Mesothelial cell of epicardium (in vitro differentiated cells): ENCODE measurements at regions not wholly inside any gene's neighbourhood (a gene's known extent, or its start where the extent isn't known, plus 50 kb on each side); places are given as distances from the start of the nearest gene placed in this dataset.

Experiments used
- DNase-seq, 2 experiments: peaks; one replicate each; pipeline ENCODE4 v3.0.0; 2021; ENCODE audit warnings: low spot score in 2 of 2; ENCODE audit not compliant: unreplicated experiment in 2 of 2
- H3K27ac Mint-ChIP-seq: 2 replicates; pipeline ENCODE4 v1.8.0; 2021; ENCODE audit warnings: mixed read lengths
- H3K27me3 Mint-ChIP-seq: 2 replicates; pipeline ENCODE4 v1.8.0; 2021; ENCODE audit warnings: low read depth, mixed read lengths
- H3K36me3 Mint-ChIP-seq: 2 replicates; pipeline ENCODE4 v1.8.0; 2021; ENCODE audit warnings: mixed read lengths
- H3K4me1 Mint-ChIP-seq: 2 replicates; pipeline ENCODE4 v1.8.0; 2021; ENCODE audit warnings: mixed read lengths
- H3K4me3 Mint-ChIP-seq: 2 replicates; pipeline ENCODE4 v1.8.0; 2021; ENCODE audit warnings: mild to moderate bottlenecking, moderate library complexity, mixed read lengths
- H3K9me3 Mint-ChIP-seq: 2 replicates; pipeline ENCODE4 v1.8.0; 2021; ENCODE audit warnings: mixed read lengths
- CTCF ChIP-seq: fragments of 200-600 bp; sonication (generic); IDR thresholded peaks from one replicate; pipeline ENCODE4 v1.5.0; 2021; ENCODE audit warnings: antibody characterized with exemption; ENCODE audit not compliant: unreplicated experiment

- H3K36me3 Mint-ChIP-seq = no peaks in the 10 kb centered on the region
- TF ChIP-seq CTCF = no peak
- no peak overlapping the region for H3K27ac Mint-ChIP-seq
- peaks cover 37% of the 10 kb centered on the region for H3K27me3 Mint-ChIP-seq
- no peak for DNase-seq
- H3K4me1 Mint-ChIP-seq = peaks cover 6% of the 10 kb centered on the region
- H3K9me3 Mint-ChIP-seq = no peaks in the 10 kb centered on the region
- H3K4me3 Mint-ChIP-seq = no peak overlapping the region
Observed at GRCh38 chr9:96160866-96161265, 141.1 kb downstream of the HSD17B3 start.

- H3K9me3 Mint-ChIP-seq = no peaks in the 10 kb centered on the region
- H3K27me3 Mint-ChIP-seq = peaks cover 37% of the 10 kb centered on the region
- DNase-seq = no peak
- H3K4me1 Mint-ChIP-seq = peaks cover 6% of the 10 kb centered on the region
- no peak overlapping the region for H3K4me3 Mint-ChIP-seq
- H3K36me3 Mint-ChIP-seq = no peaks in the 10 kb centered on the region
- H3K27ac Mint-ChIP-seq = no peak overlapping the region
- no peak for TF ChIP-seq CTCF
Observed at GRCh38 chr9:96160168-96160567, 141.8 kb downstream of the HSD17B3 start.

GRCh38 chr9:96159596-96159995 is 142.4 kb downstream of the HSD17B3 start:
- Mint-ChIP-seq H3K27me3 (peaks cover 37% of the 10 kb centered on the region), H3K27ac (no peak overlapping the region), H3K4me1 (peaks cover 6% of the 10 kb centered on the region), H3K9me3 (no peaks in the 10 kb centered on the region), H3K36me3 (no peaks in the 10 kb centered on the region), H3K4me3 (no peak overlapping the region)
- TF ChIP-seq CTCF = no peak
- DNase-seq = no peak

GRCh38 chr9:96158909-96159575 is 142.9 kb downstream of the HSD17B3 start:
- H3K27ac Mint-ChIP-seq = no peak overlapping the region
- no peak for DNase-seq
- H3K9me3 Mint-ChIP-seq = no peaks in the 10 kb centered on the region
- H3K36me3 Mint-ChIP-seq = no peaks in the 10 kb centered on the region
- no peak overlapping the region for H3K4me3 Mint-ChIP-seq
- H3K4me1 Mint-ChIP-seq = peaks cover 6% of the 10 kb centered on the region
- no peak for TF ChIP-seq CTCF
- peaks cover 34% of the 10 kb centered on the region for H3K27me3 Mint-ChIP-seq

- no peak for TF ChIP-seq CTCF
- Mint-ChIP-seq H3K27me3 (peaks cover 27% of the 10 kb centered on the region), H3K4me1 (peaks cover 6% of the 10 kb centered on the region), H3K36me3 (no peaks in the 10 kb centered on the region), H3K4me3 (no peak overlapping the region), H3K27ac (no peak overlapping the region), H3K9me3 (no peaks in the 10 kb centered on the region)
- DNase-seq = no peak
Observed at GRCh38 chr9:96158147-96158546, 143.8 kb downstream of the HSD17B3 start.

GRCh38 chr9:96157675-96158074 is 144.3 kb downstream of the HSD17B3 start:
- H3K4me1 Mint-ChIP-seq = peaks cover 6% of the 10 kb centered on the region
- peaks cover 27% of the 10 kb centered on the region for H3K27me3 Mint-ChIP-seq
- H3K9me3 Mint-ChIP-seq = no peaks in the 10 kb centered on the region
- no peak overlapping the region for H3K27ac Mint-ChIP-seq
- H3K4me3 Mint-ChIP-seq = no peak overlapping the region
- no peak for DNase-seq
- no peaks in the 10 kb centered on the region for H3K36me3 Mint-ChIP-seq
- TF ChIP-seq CTCF = no peak
